Testis (tissue), 2 donors: ENCODE measurements at regions not wholly inside any gene's neighbourhood (a gene's known extent, or its start where the extent isn't known, plus 50 kb on each side); places are given as distances from the start of the nearest gene placed in this dataset.

Experiments used
- DNase-seq: peaks from one replicate; pipeline ENCODE4 v3.0.0-alpha.2; 2019
- H3K27ac ChIP-seq, 2 donors: fragments of 200-600 bp; sonication (generic); one replicate each; pipeline ENCODE4 v1.5.1; 2019
- H3K27me3 ChIP-seq: fragments of 200-600 bp; sonication (generic); one replicate; pipeline ENCODE4 v1.5.1; 2019
- H3K36me3 ChIP-seq: fragments of 200-600 bp; sonication (generic); one replicate; pipeline ENCODE4 v1.5.1; 2017; ENCODE audit warnings: low read depth; ENCODE audit errors: missing control alignments
- H3K4me1 ChIP-seq: fragments of 200-600 bp; sonication (generic); one replicate; pipeline ENCODE4 v1.5.1; 2019
- H3K4me3 ChIP-seq, 2 donors: fragments of 200-600 bp; sonication (generic); one replicate each; pipeline ENCODE4 v1.5.1; 2017 to 2019
- H3K9me3 ChIP-seq: fragments of 200-600 bp; sonication (generic); one replicate; pipeline ENCODE4 v1.5.1; 2017
- POLR2A ChIP-seq: fragments of 450-650 bp; IDR thresholded peaks from one replicate; pipeline ENCODE4 v1.6.1; 2017; ENCODE audit warnings: antibody characterized with exemption, mild to moderate bottlenecking, moderate library complexity
- WGBS, 2 donors: methylation state at CpG; one replicate each; pipeline ENCODE4 v1.1.5; 2018; 5-methylcytosine and 5-hydroxymethylcytosine counted together
- intact Hi-C: fragments of 100-400 bp; cut with DNase I; formaldehyde crosslinking; loops from one replicate; pipeline ENCODE4 v1.15.1; 2023; ENCODE audit warnings: low total_unique reads
- TF ChIP-seq, protein P1 (sequence below), 3 experiments: fragments of 450-650 bp in 2 of 3; fragments of 200-600 bp in 1 of 3; sonication (generic) in 1 of 3; IDR thresholded peaks; one replicate each; pipeline ENCODE4 v1.5.1; 2016 to 2019; ENCODE audit warnings: antibody characterized with exemption in 3 of 3, mild to moderate bottlenecking in 2 of 3, moderate library complexity in 1 of 3

- no peak for DNase-seq
- no peaks in the 10 kb centered on the region for H3K9me3 ChIP-seq
- no peak overlapping the region for H3K4me3 ChIP-seq
- no peaks in the 10 kb centered on the region for H3K27me3 ChIP-seq
- H3K36me3 ChIP-seq = no peaks in the 10 kb centered on the region
- H3K4me1 ChIP-seq = no peaks in the 10 kb centered on the region
- WGBS, 2 donors = 92 to 95% methylated on average over 2 of the region's 2 CpGs
- intact Hi-C loops = no loop called here
- TF ChIP-seq, protein P1, sequence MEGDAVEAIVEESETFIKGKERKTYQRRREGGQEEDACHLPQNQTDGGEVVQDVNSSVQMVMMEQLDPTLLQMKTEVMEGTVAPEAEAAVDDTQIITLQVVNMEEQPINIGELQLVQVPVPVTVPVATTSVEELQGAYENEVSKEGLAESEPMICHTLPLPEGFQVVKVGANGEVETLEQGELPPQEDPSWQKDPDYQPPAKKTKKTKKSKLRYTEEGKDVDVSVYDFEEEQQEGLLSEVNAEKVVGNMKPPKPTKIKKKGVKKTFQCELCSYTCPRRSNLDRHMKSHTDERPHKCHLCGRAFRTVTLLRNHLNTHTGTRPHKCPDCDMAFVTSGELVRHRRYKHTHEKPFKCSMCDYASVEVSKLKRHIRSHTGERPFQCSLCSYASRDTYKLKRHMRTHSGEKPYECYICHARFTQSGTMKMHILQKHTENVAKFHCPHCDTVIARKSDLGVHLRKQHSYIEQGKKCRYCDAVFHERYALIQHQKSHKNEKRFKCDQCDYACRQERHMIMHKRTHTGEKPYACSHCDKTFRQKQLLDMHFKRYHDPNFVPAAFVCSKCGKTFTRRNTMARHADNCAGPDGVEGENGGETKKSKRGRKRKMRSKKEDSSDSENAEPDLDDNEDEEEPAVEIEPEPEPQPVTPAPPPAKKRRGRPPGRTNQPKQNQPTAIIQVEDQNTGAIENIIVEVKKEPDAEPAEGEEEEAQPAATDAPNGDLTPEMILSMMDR (IDR thresholded peaks at IDR 0.05) = no peak
- no peak for TF ChIP-seq POLR2A
- no peak overlapping the region for H3K27ac ChIP-seq
These were observed 1247.3 kb upstream of the FLRT2 start for GRCh38 chr14:84282618-84283017.

GRCh38 chr14:84288781-84289180 is 1241.2 kb upstream of the FLRT2 start:
- Histone ChIP-seq H3K27ac (no peak overlapping the region), H3K4me1 (no peaks in the 10 kb centered on the region), H3K9me3 (no peaks in the 10 kb centered on the region), H3K4me3 (no peak overlapping the region), H3K27me3 (no peaks in the 10 kb centered on the region), H3K36me3 (no peaks in the 10 kb centered on the region)
- intact Hi-C loops = no loop called here
- 69 to 89% methylated on average over 2 of the region's 2 CpGs for WGBS, 2 donors
- TF ChIP-seq POLR2A = no peak
- TF ChIP-seq, protein P1 (IDR thresholded peaks at IDR 0.05) = peak in 1 of 3 experiments; percentile 27
- no peak for DNase-seq

GRCh38 chr14:84298663-84299195 is 1231.2 kb upstream of the FLRT2 start:
- no peak overlapping the region for H3K27ac ChIP-seq
- WGBS, 2 donors = 56 to 67% methylated on average over 1 of the region's 1 CpG
- no peak for DNase-seq
- no peaks in the 10 kb centered on the region for H3K27me3 ChIP-seq
- intact Hi-C loops = no loop called here
- H3K4me3 ChIP-seq = no peak overlapping the region
- TF ChIP-seq, protein P1 (IDR thresholded peaks at IDR 0.05) = no peak
- TF ChIP-seq POLR2A = no peak
- H3K9me3 ChIP-seq = no peaks in the 10 kb centered on the region
- H3K36me3 ChIP-seq = no peaks in the 10 kb centered on the region
- H3K4me1 ChIP-seq = no peaks in the 10 kb centered on the region

GRCh38 chr14:84303140-84303539 is 1226.8 kb upstream of the FLRT2 start:
- no peak for DNase-seq
- no peaks in the 10 kb centered on the region for H3K36me3 ChIP-seq
- WGBS, 2 donors = 94 to 99% methylated on average over 7 of the region's 7 CpGs
- H3K4me1 ChIP-seq = no peaks in the 10 kb centered on the region
- H3K27ac ChIP-seq = no peak overlapping the region
- H3K9me3 ChIP-seq = no peaks in the 10 kb centered on the region
- H3K4me3 ChIP-seq = no peak overlapping the region
- TF ChIP-seq, protein P1 (IDR thresholded peaks at IDR 0.05) = no peak
- TF ChIP-seq POLR2A = no peak
- intact Hi-C loops = no loop called here
- H3K27me3 ChIP-seq = no peaks in the 10 kb centered on the region

- TF ChIP-seq, protein P1 (IDR thresholded peaks at IDR 0.05) = no peak
- no peak for TF ChIP-seq POLR2A
- intact Hi-C loops = no loop called here
- Histone ChIP-seq H3K4me1 (no peaks in the 10 kb centered on the region), H3K4me3 (no peak overlapping the region), H3K27me3 (no peaks in the 10 kb centered on the region), H3K9me3 (no peaks in the 10 kb centered on the region), H3K27ac (no peak overlapping the region), H3K36me3 (no peaks in the 10 kb centered on the region)
- no peak for DNase-seq
- 83 to 89% methylated on average over 4 of the region's 4 CpGs for WGBS, 2 donors
These were observed 1217.4 kb upstream of the FLRT2 start for GRCh38 chr14:84312551-84312950.
